ENCODE measurements at regions not wholly inside any gene's neighbourhood (a gene's known extent, or its start where the extent isn't known, plus 50 kb on each side); places are given as distances from the start of the nearest gene placed in this dataset.

- CTCF ChIA-PET, result interaction anchor here (0.7 to 1.3 kb wide), 3 partner anchors 8 to 17 kb away, joined by 3 to 4 read pairs (median 4); no protein-coding TSS in a partner anchor
- DNase-seq (ENCODE audit: low read depth, low spot score), result no peak
- no peak overlapping the region for H3K4me3 ChIP-seq (ENCODE audit: low read depth, low read length)
- TF ChIP-seq, protein P1, sequence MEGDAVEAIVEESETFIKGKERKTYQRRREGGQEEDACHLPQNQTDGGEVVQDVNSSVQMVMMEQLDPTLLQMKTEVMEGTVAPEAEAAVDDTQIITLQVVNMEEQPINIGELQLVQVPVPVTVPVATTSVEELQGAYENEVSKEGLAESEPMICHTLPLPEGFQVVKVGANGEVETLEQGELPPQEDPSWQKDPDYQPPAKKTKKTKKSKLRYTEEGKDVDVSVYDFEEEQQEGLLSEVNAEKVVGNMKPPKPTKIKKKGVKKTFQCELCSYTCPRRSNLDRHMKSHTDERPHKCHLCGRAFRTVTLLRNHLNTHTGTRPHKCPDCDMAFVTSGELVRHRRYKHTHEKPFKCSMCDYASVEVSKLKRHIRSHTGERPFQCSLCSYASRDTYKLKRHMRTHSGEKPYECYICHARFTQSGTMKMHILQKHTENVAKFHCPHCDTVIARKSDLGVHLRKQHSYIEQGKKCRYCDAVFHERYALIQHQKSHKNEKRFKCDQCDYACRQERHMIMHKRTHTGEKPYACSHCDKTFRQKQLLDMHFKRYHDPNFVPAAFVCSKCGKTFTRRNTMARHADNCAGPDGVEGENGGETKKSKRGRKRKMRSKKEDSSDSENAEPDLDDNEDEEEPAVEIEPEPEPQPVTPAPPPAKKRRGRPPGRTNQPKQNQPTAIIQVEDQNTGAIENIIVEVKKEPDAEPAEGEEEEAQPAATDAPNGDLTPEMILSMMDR (IDR thresholded peaks at IDR 0.05; ENCODE audit: insufficient read depth, low read length, missing control alignments), result no peak
- POLR2A ChIA-PET, result interaction anchor here (1.0 kb wide), 1 partner anchor 17 kb away, joined by 5 read pairs; no protein-coding TSS in a partner anchor
These were observed 111.9 kb downstream of the CEBPB start for GRCh38 chr20:50302341-50303057.

GRCh38 chr20:50303573-50304500, 113.2 kb downstream of the CEBPB start:
- DNase-seq (ENCODE audit: low read depth, low spot score), result no peak
- TF ChIP-seq, protein P1 (IDR thresholded peaks at IDR 0.05; ENCODE audit: insufficient read depth, low read length, missing control alignments), result no peak
- no peak overlapping the region for H3K4me3 ChIP-seq (ENCODE audit: low read depth, low read length)
- POLR2A ChIA-PET, result interaction anchor here (1.2 to 2.0 kb wide), 4 partner anchors 11 to 113 kb away, joined by 5 to 13 read pairs (median 6); partner anchors contain the start of gene CEBPB
- CTCF ChIA-PET, result interaction anchor here (0.9 to 1.5 kb wide), 5 partner anchors 10 to 114 kb away, joined by 3 to 4 read pairs (median 3); partner anchors contain the start of gene CEBPB

DNA sequence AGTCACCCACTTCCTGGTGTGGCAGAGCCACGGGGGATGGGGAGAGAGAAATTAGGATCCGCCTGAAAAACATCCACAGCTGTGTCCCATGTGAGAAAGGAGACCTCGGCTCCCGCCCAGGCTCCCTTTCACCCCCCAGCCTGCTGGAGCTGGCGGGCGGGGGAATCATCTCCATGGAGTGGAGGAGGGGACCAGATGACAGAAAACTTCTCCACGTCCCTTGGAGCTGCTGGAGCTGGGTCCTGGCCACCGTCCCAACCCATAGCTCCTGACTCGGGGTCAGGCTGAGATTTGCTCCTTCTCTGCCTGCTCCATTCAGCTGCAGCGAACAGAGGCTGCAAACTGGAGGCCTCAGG, 113.8 kb downstream of the CEBPB start:
- CTCF ChIA-PET, result interaction anchor here (0.7 to 1.5 kb wide), 7 partner anchors 8 to 114 kb away, joined by 3 to 4 read pairs (median 3); partner anchors contain the start of gene CEBPB
- POLR2A ChIA-PET, result interaction anchor here (1.2 to 2.0 kb wide), 4 partner anchors 12 to 113 kb away, joined by 5 to 13 read pairs (median 6); partner anchors contain the start of gene CEBPB
- TF ChIP-seq, protein P1 (IDR thresholded peaks at IDR 0.05; ENCODE audit: insufficient read depth, low read length, missing control alignments), result no peak
- no peak for DNase-seq (ENCODE audit: low read depth, low spot score)
- no peak overlapping the region for H3K4me3 ChIP-seq (ENCODE audit: low read depth, low read length)

GRCh38 chr20:50304923-50305635, 114.4 kb downstream of the CEBPB start:
- CTCF ChIA-PET, result interaction anchor here (0.7 to 1.5 kb wide), 6 partner anchors 9 to 115 kb away, joined by 3 to 4 read pairs (median 3); partner anchors contain the start of gene CEBPB
- TF ChIP-seq, protein P1 (IDR thresholded peaks at IDR 0.05; ENCODE audit: insufficient read depth, low read length, missing control alignments), result no peak
- POLR2A ChIA-PET, result interaction anchor here (1.2 to 2.0 kb wide), 5 partner anchors 12 to 114 kb away, joined by 4 to 13 read pairs (median 5); partner anchors contain the start of gene CEBPB
- no peak overlapping the region for H3K4me3 ChIP-seq (ENCODE audit: low read depth, low read length)
- peak; percentile 89 for DNase-seq (ENCODE audit: low read depth, low spot score)

- TF ChIP-seq, protein P1 (IDR thresholded peaks at IDR 0.05; ENCODE audit: insufficient read depth, low read length, missing control alignments), result no peak
- no peak overlapping the region for H3K4me3 ChIP-seq (ENCODE audit: low read depth, low read length)
- ChIA-PET CTCF (interaction anchor here (1.1 kb wide), 1 partner anchor 10 kb away, joined by 3 read pairs; no protein-coding TSS in a partner anchor), POLR2A (interaction anchor here (1.4 to 2.0 kb wide), 3 partner anchors 13 to 115 kb away, joined by 4 to 13 read pairs (median 5); partner anchors contain the start of gene CEBPB)
- no peak for DNase-seq (ENCODE audit: low read depth, low spot score)
These were observed 115.2 kb downstream of the CEBPB start for GRCh38 chr20:50305636-50306477.

All from AG04449 (cell line).